ENCODE measurements at regions not wholly inside any gene's neighbourhood (a gene's known extent, or its start where the extent isn't known, plus 50 kb on each side); places are given as distances from the start of the nearest gene placed in this dataset.
"Not testable (repeated sequence)": the region's sequence is repeated elsewhere in the genome, so short reads cannot be mapped to it uniquely, and the experiment has no call there.

DNA sequence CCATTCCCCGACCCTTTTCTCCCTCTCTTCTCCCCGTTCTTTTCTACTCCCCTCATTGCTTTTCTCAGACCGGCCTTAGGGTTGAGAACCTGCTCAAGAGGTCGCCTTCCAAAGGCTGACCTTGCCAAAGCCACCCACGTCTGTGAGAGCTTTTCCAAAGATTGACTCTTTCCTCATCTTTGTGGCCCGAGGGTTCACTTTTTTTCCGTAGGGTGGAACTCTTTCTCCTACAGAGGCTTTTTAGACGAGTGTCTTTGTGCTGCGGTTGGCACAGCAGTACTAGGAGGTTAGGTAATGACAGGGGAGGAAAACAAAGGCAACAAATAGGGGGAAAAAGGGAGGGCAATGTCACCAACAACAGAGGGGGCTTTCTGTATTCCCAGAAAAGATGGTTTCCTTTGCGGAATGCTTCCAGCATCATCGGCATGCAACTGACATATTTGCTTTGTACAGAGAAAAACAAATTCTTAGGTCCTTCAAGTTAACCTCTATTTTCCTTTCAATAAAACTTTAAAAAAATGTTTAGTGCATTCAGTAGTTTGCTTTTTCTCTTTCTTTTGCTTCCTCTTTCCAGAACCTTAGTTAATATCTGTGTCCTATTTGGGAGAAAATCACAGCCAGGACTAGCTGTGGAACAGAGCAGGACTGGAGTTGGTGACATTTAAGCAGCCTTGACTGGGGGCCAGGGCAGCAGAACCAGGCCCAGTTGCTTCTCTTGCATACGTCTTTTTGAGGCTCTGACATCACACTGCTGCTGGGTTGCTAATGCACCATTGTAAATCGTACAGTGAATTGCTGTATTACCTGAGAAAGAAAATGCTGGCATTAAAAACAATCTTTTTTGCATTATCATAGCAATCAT is 188.1 kb upstream of the FANCL start:
- no peak for DNase-seq

DNA sequence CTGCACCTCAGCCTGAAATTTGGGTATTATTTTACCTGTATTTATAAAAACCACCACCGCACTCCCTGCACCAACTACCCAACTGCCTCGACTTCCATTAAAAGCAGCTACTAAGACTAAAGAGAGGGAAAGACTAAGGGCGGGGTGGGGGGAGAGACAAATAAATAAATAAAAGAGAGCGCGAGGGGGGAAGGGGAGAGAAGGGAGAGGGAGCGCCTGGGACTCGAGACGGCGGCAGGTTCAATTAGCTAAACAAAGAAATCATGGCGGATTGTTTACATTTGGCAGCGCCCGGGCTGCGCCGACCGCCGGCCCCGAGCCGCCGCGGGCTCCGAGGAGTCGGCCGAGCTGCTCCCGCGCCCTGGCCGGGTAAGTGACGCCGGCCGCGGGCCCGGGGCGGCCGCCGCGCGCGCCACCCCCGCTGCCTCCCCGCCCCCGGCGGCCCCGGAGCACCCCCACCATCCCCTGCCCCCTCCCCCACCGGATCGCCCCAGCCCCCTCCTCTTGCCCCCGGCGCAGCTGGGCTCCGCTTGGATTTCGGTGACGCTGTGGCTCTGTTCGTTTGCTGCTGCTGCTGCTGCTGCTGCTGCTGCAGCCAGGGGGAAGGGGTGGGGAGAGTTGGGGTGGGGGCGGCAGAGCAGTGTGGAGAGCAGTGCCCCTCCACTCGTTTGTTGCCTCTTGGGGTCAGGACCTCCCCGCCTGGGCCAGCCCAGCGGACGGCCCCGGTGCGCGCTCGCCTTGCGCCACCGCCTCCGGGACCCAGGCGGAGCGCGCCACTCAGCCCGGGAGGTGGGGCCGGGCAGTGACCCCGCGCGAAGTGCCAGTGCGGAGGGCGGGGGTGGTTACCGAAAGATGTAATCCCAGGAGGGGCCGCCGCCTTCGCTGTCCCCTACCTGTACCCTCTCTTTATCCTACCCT is 187.2 kb upstream of the FANCL start:
- DNase-seq, result no peak

DNA sequence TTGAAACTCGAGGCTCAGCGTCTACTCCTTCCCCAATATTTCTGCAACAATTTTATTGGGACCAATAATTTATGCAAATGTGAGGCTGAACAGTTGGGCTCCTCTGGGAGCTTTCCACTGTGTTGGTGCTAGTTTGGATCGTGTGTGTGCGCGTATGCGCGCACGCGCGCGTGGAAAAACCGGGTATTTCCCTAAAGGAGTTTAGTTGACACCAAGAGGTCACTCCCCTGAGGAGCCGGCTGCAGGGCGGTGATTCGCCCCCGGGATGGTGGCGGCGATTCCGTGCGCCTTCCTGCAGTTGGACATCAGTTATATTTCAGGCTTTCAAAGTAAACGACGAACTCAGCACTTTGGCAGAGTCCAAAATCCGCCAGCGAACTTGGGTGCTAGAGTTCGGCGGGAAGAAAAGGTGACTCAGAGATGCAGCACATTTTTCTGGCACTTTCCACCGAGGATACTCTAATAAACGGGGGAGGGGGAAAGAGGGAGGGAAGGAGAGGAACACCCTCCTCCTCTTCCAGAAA is 186.5 kb upstream of the FANCL start:
- DNase-seq, result peak; percentile 22

DNA sequence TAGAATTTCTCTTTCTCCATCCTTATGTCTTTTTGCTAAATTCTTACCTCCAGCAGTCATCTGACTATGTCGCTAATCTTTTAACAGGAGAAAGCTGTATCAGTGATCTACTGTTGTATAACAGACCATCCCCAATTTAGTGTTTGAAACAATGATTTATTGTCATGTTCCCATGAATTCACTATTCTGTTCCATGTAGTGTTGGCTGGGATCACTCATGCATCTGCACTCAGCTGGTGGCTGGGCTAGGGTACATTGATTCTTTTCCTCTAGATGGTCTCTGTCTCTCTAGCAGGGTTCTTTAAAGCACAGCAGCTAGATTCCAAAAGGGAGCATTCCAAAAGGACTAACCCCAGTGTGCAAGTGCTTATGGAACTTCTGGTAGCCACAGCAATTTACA is 184.2 kb upstream of the FANCL start:
- DNase-seq, result no peak

DNA sequence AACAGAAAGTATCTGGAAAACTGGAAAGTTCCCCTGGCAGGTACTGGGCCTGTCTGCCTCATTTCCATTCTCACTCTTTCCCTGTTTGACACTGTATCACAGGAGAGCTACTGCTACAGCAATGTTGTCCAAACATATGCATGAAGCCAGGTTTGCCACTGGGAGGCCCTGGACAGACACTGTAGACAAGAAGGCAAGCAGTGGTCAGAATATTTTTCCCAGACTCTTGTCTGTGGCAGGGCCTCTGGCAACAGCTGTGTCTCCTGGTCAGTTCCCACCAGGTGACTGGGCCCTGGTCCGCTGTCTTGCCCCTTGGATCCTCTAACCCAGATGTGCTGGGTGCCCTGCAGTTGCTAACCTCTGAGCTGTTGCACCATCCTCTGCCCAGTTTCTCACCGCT is 178.9 kb upstream of the FANCL start:
- no peak for DNase-seq

DNA sequence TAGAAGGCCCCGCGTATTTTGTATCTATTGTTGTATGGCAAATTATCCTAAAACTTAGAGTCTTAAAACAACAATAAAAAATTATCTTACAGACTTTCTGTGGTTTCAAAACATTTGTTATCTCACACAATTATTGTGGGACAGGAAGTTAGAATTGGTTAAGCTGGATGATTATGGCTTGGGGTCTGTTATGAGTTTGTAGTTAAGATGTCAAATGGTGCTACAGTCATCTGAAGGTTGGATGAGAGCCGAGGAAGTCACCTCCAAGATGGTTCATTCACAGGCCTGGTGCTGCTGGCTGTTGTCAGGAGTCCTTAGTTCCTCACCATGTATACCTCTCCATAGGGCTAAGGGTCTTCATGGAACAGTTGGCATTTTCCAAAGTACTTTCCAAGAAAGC is 175.6 kb upstream of the FANCL start:
- DNase-seq, result no peak

DNA sequence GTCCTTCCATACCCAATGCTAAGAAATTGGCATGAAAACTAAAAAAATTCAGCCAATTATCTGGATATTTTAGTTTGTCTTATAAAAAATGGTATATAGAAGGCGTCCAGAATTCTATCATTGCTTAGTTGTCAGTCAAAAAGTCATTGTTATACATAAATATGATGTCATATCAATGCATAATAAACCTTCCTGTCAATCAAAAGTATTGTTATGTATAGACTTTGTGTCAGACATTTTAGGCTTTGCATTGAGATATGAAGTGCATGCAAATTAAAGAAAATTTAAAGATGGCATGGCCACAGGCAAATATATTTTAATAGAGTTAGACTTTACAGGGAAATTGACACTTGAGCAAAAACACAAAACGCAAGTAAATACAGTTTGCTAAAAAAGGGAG is 173.4 kb upstream of the FANCL start:
- DNase-seq, result no peak

DNA sequence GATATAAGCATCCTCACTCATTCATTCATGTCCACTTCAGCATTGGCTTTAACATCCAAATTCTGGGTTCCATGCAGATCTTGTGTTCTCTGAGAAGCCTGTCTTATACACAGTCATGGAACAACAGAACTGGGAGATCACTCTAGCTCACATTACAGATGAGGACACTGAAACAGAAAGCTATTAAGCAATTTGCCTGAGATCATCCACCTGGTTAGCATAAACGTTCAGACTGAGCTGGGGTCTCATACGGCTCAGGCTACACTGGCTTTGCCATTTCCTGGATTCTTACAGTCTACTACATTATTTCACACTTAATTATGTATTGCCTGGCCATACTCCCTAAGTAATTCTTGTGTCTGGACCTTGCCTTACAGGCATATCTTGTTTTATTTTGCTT is 169.4 kb upstream of the FANCL start:
- no peak for DNase-seq

DNA sequence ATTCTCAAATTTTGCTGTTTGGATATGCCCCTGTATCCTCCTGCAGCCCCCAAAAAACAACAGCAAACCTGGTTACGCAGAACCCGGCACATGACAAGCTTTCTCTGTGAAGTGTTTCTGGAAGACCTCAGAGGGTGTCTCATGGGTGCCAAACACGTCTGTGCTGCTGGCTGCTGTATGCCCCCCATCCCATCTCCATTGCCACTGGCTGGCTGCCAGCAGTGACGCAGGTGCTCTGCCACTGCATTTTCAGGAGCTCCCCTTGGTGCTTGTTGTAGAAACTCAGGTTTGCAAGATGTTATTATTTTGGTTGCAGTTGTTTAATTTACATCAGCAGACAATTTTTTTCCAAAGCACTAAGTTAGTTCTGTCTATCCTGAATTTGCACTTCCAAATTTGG is 166.4 kb upstream of the FANCL start:
- no peak for DNase-seq

DNA sequence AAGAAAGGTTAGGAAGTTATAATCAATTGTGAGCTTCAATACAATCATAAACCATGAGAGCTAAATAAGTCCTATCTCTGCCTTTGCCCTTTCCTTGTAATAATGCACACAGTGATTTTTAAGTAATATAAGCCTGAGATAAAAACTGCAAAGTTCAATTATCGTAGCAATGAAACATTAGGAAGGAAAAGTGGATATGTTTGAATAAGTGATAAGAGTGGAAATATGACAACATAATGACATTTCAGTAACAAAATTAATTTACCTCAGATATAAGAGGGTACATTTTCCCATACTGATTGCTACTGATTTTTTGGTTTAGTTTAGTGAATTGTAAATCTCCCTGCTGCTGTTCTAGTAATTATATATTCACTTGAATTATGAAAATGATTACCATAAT is 164.2 kb upstream of the FANCL start:
- no peak for DNase-seq

DNA sequence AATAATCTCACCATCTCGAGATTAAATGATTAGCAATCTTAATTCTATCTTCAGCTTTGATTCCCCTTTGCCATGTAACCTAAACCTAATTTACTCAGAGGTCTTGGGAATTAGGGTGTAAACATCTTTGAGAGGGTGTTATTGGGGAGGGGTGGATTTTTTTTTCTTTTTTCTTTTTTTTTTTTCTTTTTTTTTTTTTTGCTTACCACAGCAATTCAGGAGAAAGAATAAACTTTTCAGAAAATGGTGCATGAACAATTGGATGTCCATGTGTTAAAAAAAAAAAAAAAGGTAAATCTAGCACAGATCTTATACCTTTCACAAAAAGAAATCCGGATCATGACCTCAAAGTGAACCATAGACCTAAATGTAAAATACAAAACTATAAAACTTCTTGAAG is 160.8 kb upstream of the FANCL start:
- no peak for DNase-seq

DNA sequence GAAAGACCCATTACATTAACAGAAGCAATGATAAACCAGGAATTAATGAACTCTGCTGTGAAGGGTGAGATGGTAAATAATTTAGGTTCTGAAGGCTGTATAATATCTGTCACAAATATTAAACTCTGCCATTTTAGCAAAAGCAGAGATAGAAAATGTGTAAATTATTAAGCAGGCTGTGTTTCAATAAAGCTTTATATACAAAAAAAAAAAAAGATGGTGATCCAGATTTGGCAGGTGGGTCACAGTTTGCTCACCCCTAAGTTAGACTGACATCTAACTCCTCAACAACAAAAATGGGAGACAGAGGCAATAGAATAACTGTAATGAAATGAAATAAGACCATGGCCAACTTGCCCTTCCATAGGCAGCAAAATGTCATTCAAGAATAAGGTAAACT is 157.3 kb upstream of the FANCL start:
- no peak for DNase-seq

DNA sequence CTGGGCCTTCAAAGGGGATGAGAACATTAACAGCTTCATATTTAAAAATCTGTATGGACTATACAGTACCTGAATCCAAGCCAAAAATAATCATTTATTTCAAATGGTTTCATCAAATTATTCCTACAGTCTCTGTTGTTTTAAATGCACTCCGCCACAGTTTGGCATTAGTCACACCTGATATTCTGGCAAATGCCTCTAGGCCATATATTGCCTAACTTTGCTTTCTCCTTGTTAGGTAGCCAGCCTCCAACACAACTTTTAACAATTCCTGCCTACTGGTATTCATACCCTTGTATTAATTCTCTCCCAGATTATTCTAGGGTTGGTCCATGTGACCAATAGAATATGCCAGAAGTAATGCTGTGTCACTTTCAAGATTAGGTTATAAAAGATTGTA is 146.6 kb upstream of the FANCL start:
- no peak for DNase-seq

DNA sequence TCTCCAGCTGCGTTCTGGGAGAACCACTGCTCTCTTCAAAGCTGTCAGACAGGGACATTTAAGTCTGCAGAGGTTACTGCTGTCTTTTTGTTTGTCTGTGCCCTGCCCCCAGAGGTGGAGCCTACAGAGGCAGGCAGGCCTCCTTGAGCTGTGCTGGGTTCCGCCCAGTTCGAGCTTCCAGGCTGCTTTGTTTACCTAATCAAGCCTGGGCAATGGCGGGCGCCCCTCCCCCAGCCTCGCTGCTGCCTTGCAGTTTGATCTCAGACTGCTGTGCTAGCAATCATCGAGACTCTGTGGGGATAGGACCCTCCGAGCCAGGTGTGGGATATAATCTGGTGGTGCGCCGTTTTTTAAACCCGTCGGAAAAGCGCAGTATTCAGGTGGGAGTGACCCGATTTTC is 145.8 kb upstream of the FANCL start:
- DNase-seq, result not testable (repeated sequence)

DNA sequence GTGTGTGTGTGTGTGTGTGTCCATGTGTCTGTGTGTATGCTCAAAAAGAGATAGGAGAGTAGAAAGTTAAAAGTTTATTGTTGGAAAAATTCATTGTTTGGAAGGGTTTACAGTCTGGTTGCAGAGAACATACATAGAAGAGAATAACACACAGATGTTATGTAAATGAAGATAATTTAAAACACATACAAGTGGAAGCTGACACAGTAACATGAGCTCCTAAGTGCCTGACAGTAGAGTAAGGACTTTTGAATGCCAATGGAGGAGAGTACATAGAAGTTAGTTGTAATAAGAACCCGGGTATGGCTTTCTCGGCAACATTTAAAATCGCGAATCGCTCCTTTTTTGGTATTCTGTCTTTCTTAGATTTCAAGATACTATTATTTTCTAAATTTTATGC is 137.0 kb upstream of the FANCL start:
- DNase-seq, result no peak

DNA sequence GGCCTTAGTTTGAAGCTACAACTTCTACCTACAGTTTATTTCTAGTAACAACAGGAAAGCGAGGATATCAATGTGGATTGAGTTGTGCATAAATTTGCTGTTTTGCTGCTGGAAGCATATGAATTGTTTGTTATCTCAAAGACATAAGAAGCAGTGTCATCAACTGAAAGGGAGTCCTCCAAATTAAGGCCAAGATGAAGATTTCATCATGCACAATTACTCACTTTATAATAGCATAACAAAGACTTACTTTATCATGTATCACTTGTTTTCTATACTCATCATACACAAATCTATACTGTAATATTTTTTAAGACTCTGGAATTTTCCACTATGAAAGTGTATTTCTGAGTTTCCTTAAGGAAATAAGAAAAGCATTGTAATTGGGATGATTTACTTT is 136.1 kb upstream of the FANCL start:
- DNase-seq, result no peak

DNA sequence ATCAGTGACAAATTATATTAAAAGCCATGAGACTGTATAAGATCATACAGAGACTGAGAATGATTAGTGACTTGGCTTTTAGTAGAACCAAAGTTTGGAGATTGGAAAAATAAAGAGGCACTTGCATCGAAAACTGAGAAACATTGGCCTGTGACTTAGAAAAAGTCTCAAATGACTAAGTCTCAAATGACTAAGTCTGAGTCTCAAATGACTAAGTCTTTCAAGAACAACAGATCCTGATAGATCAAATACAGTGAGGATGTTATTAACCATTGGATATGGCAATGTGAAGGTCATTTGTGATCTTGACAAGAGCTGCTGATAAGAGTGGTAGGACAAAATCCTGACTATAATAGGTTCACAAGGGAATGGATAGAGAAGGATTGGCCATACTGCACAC is 135.5 kb upstream of the FANCL start:
- no peak for DNase-seq

DNA sequence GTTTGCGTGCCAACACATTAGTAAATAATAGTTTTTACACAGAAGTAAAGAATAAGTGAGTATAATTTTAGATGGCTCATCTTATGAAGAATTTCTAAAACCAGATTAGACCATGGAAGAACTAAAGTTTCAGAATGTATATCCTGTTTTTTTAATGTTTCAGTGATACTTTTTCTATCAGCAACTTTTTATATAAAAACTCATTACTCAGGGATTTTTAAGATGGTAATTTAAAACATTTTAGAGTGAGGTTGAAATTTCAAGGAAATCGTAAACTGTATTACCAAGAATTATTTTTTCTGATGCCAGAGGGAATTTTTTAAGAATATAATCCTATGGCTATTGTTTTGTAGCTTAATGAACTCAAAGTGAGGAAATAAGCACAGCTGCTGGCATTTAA is 128.5 kb upstream of the FANCL start:
- no peak for DNase-seq

DNA sequence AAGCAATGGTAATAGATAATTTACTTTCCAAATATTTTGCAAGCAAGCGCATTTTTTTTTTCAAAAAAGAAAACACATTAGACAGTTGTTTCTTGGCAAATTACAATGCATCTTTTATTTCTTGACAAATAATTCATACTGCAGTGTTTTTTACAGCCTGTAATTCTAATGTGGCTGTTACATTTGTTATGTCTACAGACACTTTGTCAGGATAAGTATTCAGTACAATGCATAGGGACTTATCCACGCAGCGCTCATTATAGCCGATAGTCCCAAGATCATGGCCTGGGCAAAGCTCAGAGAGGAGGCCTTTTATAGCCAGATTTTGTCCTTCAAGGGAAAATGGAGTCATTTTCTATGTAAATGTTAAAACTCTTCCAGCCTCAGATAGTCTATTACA is 123.0 kb upstream of the FANCL start:
- no peak for DNase-seq

DNA sequence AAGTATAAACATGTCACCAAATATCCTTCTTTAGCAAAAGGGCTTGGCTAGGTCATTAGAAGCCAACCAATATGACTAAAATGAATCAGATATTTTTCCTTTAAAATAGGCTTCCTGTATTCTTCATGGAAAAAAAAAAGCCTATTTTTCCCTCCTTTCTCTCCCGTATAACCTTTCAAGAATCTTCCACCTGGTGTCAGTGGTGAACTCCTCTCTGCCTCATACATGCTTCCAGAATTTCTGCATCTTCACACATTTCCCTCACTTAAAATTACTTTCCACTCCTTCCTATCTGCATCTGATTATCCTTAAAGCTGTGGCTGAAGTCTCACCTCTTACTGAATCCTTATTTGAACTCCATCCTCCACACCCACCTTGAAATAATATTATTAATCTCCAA is 116.9 kb upstream of the FANCL start:
- no peak for DNase-seq

DNA sequence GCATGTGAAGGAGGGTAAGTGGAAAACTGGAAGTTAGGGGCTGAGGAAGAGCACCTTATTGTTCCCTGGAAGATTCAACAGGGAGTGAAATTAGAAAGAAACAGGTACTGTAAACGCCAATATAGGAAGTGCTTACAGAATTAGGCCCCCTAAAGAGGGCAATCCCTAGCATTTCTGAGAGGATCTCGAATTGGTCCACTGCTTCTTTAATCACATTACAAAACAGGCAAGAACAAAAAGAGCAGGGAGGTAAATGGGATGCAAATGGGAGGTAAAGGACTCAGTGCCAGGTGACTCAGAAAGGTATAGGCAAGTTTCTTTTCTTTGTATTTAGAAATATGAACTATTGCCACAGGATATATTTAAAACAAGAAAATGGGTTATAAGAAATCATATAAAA is 116.4 kb upstream of the FANCL start:
- DNase-seq, result no peak

DNA sequence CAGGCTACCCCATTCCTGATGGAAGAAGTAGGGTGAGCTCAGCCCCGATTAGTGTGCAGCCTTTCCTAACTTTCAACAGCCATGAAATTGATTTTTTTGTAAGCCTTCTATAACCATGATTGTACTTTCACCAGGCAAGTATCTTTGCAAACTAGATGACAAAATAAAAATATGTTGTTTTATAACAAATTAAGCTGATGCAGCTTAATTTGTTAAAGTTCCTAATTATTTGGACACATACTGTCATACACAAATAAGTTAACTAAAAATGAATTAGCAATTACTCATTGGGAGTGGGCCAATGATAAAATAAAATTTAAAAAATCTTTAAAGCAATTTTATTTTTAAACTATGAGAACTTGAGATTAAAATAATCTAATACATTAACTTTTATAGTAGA is 113.1 kb upstream of the FANCL start:
- no peak for DNase-seq

DNA sequence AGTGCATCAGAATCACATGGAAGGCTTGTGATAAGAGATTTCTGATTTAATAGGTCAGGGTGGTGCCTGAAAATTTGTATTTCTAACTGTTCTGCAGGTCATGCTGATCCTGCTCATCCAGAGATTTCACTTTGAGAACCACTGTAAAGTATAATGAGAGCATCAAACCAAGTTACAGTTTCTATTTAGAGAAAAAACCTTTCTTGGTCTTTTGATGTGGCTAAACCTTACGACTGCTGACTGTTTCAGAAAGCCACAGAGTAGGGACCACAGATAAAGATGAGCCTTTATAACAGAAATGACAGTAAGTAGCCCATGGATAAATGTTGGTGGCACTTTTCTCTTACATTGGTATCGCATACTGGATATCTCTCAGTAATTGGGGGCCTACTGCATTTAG is 109.4 kb upstream of the FANCL start:
- no peak for DNase-seq

DNA sequence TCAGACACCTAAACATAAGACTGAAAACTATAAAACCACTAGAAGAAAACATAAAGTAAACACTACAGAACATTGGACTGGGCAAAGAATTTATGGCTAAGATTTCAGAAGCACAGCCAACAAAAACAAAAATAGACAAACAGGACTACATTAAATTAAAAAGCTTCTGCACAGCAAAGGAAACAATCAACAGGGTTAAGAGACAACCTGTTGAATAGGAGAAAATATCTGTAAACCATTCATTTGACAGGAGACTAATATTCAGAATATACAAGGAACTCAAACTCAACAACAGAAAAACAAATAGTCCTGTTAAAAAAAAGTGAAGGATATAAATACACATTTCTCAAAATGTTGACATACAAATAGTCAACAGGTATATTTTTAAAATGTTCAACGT is 106.7 kb upstream of the FANCL start:
- DNase-seq, result no peak
